Body of pancreas (tissue), 4 donors: ENCODE measurements at regions not wholly inside any gene's neighbourhood (a gene's known extent, or its start where the extent isn't known, plus 50 kb on each side); places are given as distances from the start of the nearest gene placed in this dataset.

Source experiments
- CTCF ChIP-seq, 7 experiments: fragments of 450-650 bp in 4 of 7; fragments of 200-600 bp in 3 of 7; sonication (generic) in 3 of 7; IDR thresholded peaks; one replicate each; pipeline ENCODE4 v1.5.1; 2016 to 2019; ENCODE audit warnings: antibody characterized with exemption in 7 of 7
- POLR2A ChIP-seq, 3 donors: fragments of 450-650 bp; IDR thresholded peaks; one replicate each; pipeline ENCODE4 v1.6.1; 2016; ENCODE audit warnings: antibody characterized with exemption in 3 of 3, mild to moderate bottlenecking in 2 of 3

DNA sequence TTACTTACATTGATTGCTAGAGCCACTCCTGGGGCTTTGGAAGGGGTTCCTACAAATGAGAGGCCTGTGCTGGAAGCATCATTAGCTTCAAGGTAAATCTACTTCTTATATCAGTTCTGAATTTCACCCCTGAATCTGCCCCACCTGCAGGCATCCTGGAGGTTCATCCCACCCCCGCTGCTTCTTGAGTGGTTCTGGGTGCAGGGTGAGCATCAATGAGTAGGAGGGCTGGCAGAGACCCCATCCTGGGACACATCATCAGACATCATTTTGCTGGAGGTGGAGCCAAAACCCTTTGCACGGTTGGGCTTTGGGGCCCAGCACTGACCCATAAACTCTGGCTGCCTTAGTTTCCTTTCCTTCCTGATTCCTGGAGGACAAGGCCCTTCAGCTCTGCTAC, 143.7 kb downstream of the PTPN20 start:
- TF ChIP-seq POLR2A (IDR thresholded peaks at IDR 0.05): no peak
- TF ChIP-seq CTCF (IDR thresholded peaks at IDR 0.05): no peak
